K562 (cell line): ENCODE measurements at regions not wholly inside any gene's neighbourhood (a gene's known extent, or its start where the extent isn't known, plus 50 kb on each side); places are given as distances from the start of the nearest gene placed in this dataset.

ENCODE experiments used
- BRF1 ChIP-seq: IDR thresholded peaks from 3 replicates; pipeline ENCODE4 v1.6.1; 2011; ENCODE audit warnings: borderline replicate concordance, mild to moderate bottlenecking; ENCODE audit not compliant: insufficient read length; ENCODE audit errors: extremely low read depth
- CBX2 ChIP-seq: fragments of 200-600 bp; sonication (generic); IDR thresholded peaks from one replicate; pipeline ENCODE4 v1.6.1; 2012; ENCODE audit warnings: mild to moderate bottlenecking, low read length, inconsistent platforms; ENCODE audit not compliant: insufficient read depth, poor library complexity, severe bottlenecking
- CTCF ChIP-seq, 3 experiments: IDR thresholded peaks in 2 of 3; conservative IDR thresholded peaks in 1 of 3; 2 replicates each; pipeline ENCODE4 v1.5.1; 2011 to 2012; ENCODE audit warnings: low read length in 3 of 3, mild to moderate bottlenecking in 3 of 3, control low read depth in 2 of 3, improper control_type of control experiment in 1 of 3, inconsistent platforms in 1 of 3, low read depth in 1 of 3, mixed read lengths in 1 of 3, moderate library complexity in 1 of 3; ENCODE audit not compliant: insufficient read depth in 2 of 3
- EP300 ChIP-seq: IDR thresholded peaks from 2 replicates; pipeline ENCODE4 v1.6.1; 2012; ENCODE audit warnings: low read length, improper control_type of control experiment
- FOXA1 ChIP-seq: fragments of 450-650 bp; IDR thresholded peaks from 2 replicates; pipeline ENCODE4 v1.6.1; 2016; ENCODE audit warnings: mild to moderate bottlenecking, borderline replicate concordance
- FOXK2 ChIP-seq, 2 experiments: fragments of 450-650 bp; IDR thresholded peaks in 1 of 2; conservative IDR thresholded peaks in 1 of 2; 2 replicates each; pipeline ENCODE4 v1.6.1; 2016; ENCODE audit warnings: low read depth in 2 of 2, mild to moderate bottlenecking in 1 of 2
- GABPB2 ChIP-seq: fragments of 250-450 bp; sonication (Bioruptor Pico); conservative IDR thresholded peaks from 2 replicates; pipeline ENCODE4 v1.5.1; 2021; ENCODE audit warnings: mild to moderate bottlenecking
- MTA1 ChIP-seq: fragments of 450-650 bp; IDR thresholded peaks from 2 replicates; pipeline ENCODE4 v1.6.1; 2017; ENCODE audit warnings: borderline replicate concordance
- MTF1 ChIP-seq: fragments of 250-450 bp; sonication (Bioruptor Pico); IDR thresholded peaks from 2 replicates; pipeline ENCODE4 v1.9.0; 2021; ENCODE audit warnings: moderate library complexity, mild to moderate bottlenecking, inconsistent platforms, borderline replicate concordance
- STAT6 ChIP-seq: sonication (generic); formaldehyde crosslinking; IDR thresholded peaks from 2 replicates; pipeline ENCODE4 v1.8.1; 2023; ENCODE audit warnings: mild to moderate bottlenecking, missing genetic modification reagents
- TBP ChIP-seq: optimal IDR thresholded peaks from 2 replicates; pipeline ENCODE3; 2011; ENCODE audit warnings: low read depth, low read length, improper control_type of control experiment
- TF ChIP-seq, protein P1 (sequence below), 2 experiments: fragments of 450-650 bp in 1 of 2; IDR thresholded peaks; 2 replicates each; pipeline ENCODE4 v1.6.1; 2011 to 2017; ENCODE audit warnings: low read depth in 2 of 2, antibody characterized with exemption in 1 of 2, borderline replicate concordance in 1 of 2, low read length in 1 of 2, mild to moderate bottlenecking in 1 of 2, mixed read lengths in 1 of 2; ENCODE audit not compliant: control insufficient read depth in 1 of 2

- TF ChIP-seq MTF1 (CRISPR knock-in tag) (no peak), TBP (no peak), BRF1 (no peak), FOXA1 (no peak), CBX2 (no peak), EP300 (no peak), CTCF (IDR thresholded peaks at IDR 0.05 in 2 of 3, conservative IDR thresholded peaks at IDR 0.05 in 1 of 3; ENCODE audit: insufficient read depth in 2 of 3, low read depth in 1 of 3, low read length in 3 of 3) (no peak), MTA1 (no peak), FOXK2 (conservative IDR thresholded peaks at IDR 0.05 in 1 of 2, IDR thresholded peaks at IDR 0.05 in 1 of 2; ENCODE audit: low read depth in 2 of 2) (no peak), GABPB2 (no peak), STAT6 (no peak)
- TF ChIP-seq, protein P1, sequence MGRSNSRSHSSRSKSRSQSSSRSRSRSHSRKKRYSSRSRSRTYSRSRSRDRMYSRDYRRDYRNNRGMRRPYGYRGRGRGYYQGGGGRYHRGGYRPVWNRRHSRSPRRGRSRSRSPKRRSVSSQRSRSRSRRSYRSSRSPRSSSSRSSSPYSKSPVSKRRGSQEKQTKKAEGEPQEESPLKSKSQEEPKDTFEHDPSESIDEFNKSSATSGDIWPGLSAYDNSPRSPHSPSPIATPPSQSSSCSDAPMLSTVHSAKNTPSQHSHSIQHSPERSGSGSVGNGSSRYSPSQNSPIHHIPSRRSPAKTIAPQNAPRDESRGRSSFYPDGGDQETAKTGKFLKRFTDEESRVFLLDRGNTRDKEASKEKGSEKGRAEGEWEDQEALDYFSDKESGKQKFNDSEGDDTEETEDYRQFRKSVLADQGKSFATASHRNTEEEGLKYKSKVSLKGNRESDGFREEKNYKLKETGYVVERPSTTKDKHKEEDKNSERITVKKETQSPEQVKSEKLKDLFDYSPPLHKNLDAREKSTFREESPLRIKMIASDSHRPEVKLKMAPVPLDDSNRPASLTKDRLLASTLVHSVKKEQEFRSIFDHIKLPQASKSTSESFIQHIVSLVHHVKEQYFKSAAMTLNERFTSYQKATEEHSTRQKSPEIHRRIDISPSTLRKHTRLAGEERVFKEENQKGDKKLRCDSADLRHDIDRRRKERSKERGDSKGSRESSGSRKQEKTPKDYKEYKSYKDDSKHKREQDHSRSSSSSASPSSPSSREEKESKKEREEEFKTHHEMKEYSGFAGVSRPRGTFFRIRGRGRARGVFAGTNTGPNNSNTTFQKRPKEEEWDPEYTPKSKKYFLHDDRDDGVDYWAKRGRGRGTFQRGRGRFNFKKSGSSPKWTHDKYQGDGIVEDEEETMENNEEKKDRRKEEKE (IDR thresholded peaks at IDR 0.05; ENCODE audit: borderline replicate concordance in 1 of 2, control insufficient read depth in 1 of 2, low read depth in 2 of 2, low read length in 1 of 2): no peak
Measured at GRCh38 chr14:61128382-61129167, 147.5 kb downstream of the SLC38A6 start.
